Stimulated activated CD8-positive, alpha-beta memory T cell treated with anti-CD3 and anti-CD28 coated beads, Interleukin-4, amount 100 ng/mL, for 48 hours (primary cell): ENCODE measurements at regions not wholly inside any gene's neighbourhood (a gene's known extent, or its start where the extent isn't known, plus 50 kb on each side); places are given as distances from the start of the nearest gene placed in this dataset.
A peak's percentile ranks its signal among the peaks of the same experiment; 100 is the strongest.
"Not testable (repeated sequence)": the region's sequence is repeated elsewhere in the genome, so short reads cannot be mapped to it uniquely, and the experiment has no call there.

ENCODE experiments used
- DNase-seq: peaks from one replicate; pipeline ENCODE4 v3.0.0-alpha.2; 2020

GRCh38 chr10:42533866-42534265, 104.5 kb downstream of the ZNF33B start:
- DNase-seq: not testable (repeated sequence)

- no peak for DNase-seq
Observed at GRCh38 chr10:42532996-42533395, 105.4 kb downstream of the ZNF33B start.

DNA sequence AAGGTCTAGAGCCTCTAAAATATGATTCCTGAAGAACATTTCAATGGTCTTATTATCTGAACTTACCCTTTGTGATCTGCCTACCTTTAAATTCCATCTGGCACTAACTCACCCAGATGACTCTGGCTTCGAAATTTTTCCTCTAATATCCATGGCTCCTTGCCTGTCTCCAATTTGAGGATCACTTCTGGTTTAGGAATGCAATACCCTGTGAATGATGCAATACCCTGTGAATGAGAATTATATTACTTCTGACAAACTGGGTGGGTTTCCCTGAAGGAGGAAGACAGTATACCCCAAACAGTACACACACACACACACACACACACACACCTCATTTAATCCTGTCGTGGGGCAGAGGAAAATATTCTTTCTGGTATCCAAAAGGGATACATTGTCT, 115.3 kb downstream of the ZNF33B start:
- no peak for DNase-seq

- no peak for DNase-seq
Observed at GRCh38 chr10:42519761-42520460, 118.5 kb downstream of the ZNF33B start.

DNA sequence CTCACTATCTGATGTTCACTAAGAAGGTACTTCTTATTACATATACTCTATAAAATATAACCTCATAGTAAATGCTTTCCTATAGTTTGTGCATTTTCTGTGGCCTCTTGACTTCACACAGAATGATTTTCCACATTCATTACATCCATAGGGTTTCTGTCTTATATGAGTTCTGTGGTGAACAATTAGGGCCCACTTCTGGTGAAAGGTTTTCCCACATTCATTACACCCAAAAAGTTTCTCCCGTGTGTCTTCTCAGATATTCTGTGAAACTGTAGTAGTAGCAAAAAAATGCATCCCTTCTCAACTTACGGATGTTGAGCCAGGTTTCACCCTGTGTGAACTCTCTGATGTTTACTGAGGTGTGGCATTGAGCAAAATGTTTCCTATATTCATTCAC, 119.3 kb downstream of the ZNF33B start:
- no peak for DNase-seq

GRCh38 chr10:42513921-42514320, 124.4 kb downstream of the ZNF33B start:
- DNase-seq: no peak

GRCh38 chr10:42491801-42492200, 146.6 kb downstream of the ZNF33B start:
- DNase-seq: no peak

DNA sequence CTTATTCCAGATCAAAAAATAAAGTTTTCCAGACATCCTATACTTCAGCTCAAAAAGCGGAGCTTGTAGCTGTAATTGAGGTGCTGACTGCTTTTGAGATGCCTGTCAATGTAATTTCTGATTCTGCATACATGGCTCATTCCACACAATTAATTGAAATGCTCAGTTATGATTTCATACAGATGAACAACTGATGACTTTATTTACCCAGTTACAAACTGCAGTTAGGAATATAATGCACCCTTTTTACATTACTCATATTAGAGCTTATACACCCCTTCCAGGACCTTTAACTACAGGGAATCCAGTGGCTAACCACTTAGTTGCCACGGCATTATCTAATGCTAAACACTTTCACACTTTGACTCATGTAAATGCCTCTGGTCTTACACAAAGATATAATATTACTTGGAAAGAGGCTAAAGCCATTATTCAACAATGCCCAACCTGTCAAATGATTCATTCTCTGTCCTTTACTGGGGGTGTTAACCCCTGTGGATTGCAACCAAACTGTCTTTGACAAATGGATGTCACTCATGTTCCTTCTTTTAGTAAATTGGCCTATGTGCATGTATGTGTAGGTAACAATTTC, 147.3 kb downstream of the ZNF33B start:
- no peak for DNase-seq

DNA sequence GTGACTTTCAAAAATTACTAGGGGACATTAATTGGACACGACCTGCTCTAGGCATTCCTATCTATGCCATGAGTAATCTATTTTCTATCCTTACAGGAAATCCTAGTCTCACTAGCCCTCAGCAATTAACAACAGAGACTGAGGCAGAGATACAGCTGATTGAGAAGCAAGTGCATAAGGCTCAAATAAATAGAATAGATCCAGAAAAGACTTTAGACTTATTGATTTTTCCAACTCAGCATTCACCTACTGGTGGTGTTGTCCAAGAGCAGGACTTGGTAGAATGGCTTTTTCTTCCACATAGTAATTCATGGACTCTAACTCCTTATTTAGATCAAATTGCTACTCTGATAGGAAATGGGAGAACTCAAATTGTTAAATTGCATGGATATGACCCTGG, 148.0 kb downstream of the ZNF33B start:
- DNase-seq: no peak

- no peak for DNase-seq
Observed at GRCh38 chr10:42488416-42488815, 150.0 kb downstream of the ZNF33B start.

DNA sequence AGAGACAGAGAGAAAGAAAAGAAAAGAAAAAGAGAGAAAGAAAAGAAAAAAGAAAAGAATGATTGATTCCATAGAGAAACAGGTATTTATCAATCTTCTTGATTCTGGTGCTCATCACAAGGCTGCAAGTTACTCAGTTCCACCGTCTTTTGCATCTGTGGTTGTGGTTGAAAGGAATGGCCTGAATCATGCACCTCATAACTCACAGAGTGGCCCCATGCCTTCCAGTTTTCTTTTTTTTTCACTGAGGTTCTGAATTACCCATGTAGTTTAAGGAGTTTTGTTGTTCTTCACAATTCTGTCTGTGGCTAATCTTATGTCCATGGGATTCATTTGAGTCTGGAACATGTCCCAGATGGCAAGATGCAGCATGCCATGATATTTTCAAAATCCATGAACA, 156.0 kb downstream of the ZNF33B start:
- no peak for DNase-seq

DNA sequence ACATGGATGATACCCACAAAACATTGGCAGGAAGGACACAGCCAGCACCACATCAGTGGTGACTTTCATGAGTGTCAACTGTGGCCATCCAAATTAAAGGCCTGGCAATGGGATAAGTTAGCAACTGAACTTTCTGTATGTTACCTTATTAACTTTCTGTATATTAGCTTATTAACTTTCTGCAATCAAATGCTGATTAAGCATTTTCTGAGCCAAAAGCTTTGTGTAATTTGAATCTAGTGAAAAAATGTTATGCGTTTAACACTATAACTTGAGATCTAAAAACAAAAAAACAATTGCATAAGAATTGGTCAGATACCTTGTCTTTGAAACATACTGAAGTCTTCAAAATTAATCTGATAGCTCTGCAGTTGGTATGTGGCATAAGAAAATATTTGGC, 159.3 kb downstream of the ZNF33B start:
- DNase-seq: no peak

DNA sequence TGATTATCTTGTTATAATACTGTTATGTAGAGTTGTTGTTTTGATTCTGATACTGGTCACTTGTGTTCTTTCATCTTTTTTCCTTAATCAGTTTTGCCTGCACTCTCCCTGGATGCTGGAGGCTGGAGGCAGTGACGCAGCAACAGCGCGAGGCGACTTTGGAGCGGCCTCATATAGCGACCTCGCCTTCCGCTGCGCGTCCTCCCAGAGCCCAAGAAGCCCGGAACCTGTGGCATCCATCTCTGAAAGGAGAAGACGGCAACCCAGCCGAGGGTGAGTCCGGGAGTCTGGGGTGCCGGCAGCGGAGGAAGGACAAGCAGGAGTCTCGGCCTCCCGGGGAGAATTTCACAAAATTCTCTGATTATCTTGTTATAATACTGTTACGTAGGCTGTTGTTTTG, 161.2 kb downstream of the ZNF33B start:
- DNase-seq: no peak

- no peak for DNase-seq
Observed at GRCh38 chr10:42476101-42476500, 162.3 kb downstream of the ZNF33B start.

DNA sequence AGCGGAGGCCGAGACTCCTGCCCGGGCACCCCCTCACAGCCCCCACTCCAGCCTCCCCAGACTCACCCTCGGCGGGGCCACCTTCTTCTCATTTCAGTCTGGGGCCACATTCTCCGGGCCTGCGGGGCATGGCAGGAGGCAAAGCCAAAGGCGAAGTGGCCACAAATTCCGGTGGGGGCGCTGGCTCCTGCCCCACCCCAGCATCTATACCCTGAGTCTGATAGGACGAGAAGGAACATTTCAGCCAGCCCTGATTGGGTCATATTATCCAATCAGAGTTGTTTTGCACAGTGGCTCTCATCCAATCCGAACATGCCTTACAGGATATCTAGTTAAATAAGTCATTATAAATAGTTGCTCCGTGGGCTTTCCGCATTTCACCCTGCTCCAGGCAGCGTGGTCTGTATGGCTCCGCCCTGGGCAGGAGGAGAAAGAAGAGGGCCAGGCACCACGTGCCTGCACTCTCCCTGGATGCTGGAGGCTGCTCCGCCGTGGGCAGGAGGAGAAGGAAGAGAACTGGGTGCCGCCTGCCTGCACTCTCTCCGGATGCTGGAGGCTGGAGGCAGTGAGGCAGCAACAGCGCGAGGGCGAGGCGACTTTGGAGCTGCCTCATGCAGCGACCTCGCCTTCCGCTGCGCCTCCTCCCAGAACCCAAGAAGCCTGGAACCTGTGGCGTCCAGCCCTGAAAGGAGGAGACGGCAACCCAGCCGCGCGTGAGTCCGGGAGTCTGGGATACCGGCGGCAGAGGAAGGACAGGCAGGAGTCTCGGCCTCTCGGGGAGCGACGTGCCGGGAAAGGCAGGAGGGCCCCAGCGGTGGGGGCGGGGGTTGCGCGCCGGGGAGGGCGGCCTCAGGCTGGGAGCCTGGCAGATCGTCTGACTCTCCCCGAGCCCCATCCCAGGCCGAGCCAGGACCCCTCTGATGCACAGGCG, 162.9 kb downstream of the ZNF33B start:
- DNase-seq: peak; percentile 24

DNA sequence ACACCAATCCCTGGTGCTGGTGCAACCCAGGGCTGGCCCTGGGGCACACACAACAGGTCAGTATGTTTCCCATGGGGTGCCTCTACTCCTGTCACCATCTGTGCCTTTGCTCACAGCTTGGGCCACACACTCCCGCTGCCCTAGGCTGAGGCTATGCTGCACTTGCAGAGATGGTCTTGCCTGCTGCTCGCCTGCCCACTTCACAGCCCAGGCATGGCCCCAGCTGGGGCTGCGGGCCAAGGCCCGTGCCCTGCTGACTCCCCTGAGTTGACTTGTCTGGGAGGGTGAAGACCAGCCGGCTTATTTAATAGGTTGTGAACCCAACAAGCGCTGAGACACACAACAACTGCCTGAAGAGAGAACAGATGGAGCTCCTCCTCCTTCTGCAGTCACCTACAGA, 184.1 kb downstream of the ZNF33B start:
- DNase-seq: no peak

GRCh38 chr10:42431095-42431494, 207.3 kb downstream of the ZNF33B start:
- no peak for DNase-seq

GRCh38 chr10:42428534-42428933, 209.8 kb downstream of the ZNF33B start:
- DNase-seq: no peak

GRCh38 chr10:42422911-42423310, 215.5 kb downstream of the ZNF33B start:
- no peak for DNase-seq

GRCh38 chr10:42421812-42422211, 216.6 kb downstream of the ZNF33B start:
- DNase-seq: no peak

DNA sequence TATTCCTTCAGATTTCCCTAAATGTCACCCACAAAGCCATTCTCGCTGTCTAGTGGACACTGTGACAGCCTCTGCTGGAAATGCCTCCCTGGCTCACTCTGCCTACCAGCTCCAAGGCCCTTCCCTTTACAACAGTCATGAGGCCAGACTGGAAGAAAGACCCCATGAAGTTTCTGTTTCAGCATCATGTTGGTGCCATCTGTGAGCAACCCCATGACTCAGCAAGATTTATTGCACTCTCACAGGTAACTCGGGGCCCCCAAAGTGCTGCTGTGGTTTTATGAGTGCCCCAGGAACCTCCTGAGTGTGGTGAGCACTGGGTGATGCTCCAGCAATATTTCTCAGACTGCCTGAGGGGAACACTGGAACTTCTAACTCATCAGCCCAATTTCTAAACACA, 218.6 kb downstream of the ZNF33B start:
- DNase-seq: no peak

GRCh38 chr10:42380926-42381547, 257.3 kb downstream of the ZNF33B start:
- DNase-seq: no peak

DNA sequence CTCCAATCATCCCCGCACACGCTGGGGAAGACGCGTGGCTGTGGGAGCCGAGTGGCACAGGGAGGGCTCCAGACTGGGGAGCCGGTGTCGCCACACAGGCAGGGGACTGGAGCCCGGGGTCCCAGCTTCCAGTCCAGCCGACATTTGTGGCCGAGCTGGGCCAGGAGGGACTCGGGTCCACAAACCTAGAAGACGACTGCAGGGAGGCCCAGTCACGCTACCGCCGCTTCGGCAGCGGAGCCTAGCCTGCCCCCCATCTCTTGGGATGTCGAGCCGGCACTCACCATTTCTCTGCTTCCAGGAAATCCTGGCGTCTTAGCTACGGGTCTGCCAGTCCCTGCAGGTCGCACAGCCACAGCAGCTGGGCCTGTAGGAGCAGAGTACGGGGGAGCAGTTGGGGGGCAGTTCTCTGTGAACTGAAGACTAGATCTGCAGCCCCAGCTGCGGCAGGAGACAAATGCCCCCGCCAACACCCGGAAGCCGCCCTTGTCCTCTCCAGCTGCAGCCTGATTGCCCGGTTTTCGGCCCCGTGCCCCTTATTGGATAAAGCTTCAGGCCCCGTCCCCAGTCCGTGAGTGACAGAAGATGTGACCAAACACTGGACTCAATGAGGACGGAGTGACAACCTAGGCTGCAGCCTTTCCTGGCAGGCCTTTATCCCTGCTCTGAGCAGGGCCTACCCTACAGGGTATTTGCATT, 270.7 kb downstream of the ZNF33B start:
- peak; percentile 41 for DNase-seq
